ENCODE measurements at regions not wholly inside any gene's neighbourhood (a gene's known extent, or its start where the extent isn't known, plus 50 kb on each side); places are given as distances from the start of the nearest gene placed in this dataset.
"Not testable (repeated sequence)": the region's sequence is repeated elsewhere in the genome, so short reads cannot be mapped to it uniquely, and the experiment has no call there.

DNA sequence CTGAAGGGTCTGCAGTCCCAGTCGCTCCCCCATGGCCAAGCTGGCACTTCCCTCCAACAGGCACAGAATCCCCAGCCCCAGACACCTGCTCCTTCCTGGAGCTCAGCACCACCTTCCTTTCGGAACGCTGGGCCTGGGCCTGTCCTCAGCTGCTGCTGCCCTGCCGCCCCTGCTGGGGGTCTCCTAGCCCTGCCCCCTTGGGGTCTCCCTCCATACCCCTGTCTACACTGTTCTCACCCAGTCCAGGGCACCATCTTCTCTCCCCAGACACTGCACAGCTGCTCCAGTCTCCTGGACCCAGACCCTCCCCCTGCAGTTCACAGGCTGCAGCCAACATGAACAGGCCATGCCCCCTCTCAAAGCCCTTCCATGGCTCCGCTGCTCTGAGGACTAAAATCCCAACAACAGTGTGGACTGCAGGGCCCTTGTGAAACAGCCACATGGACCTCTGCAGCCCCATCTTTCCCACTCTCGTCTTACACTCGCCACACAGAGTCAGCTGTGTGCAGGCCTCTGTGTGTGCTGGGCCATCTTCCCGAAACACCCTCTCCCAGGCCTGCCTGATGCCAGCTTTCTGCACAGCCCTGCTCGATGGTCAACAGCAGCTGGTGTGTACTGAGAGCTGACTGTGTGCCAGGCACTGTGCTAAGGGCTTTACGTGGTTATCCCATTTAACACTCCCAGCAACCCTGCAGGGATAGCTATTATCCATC lies 361.3 kb downstream of the MATN1 start:
- H3K36me3 ChIP-seq (ENCODE audit: control insufficient read depth in 1 of 2, insufficient read depth in 2 of 2, low read length in 2 of 2); H3K9me3 ChIP-seq (ENCODE audit: control insufficient read depth in 1 of 2, low read length in 2 of 2); H3K27ac ChIP-seq (ENCODE audit: low read depth, low read length); H3K4me3 ChIP-seq (ENCODE audit: low read depth in 1 of 2, low read length in 2 of 2); H3K4me1 ChIP-seq (ENCODE audit: control insufficient read depth in 1 of 2, insufficient read depth in 2 of 2, low read length in 2 of 2); H3K9ac ChIP-seq (ENCODE audit: low read depth in 1 of 2, low read length in 2 of 2); H3K27me3 ChIP-seq (ENCODE audit: control insufficient read depth in 1 of 2, insufficient read depth in 2 of 2, low read length in 2 of 2): not testable (repeated sequence)

DNA sequence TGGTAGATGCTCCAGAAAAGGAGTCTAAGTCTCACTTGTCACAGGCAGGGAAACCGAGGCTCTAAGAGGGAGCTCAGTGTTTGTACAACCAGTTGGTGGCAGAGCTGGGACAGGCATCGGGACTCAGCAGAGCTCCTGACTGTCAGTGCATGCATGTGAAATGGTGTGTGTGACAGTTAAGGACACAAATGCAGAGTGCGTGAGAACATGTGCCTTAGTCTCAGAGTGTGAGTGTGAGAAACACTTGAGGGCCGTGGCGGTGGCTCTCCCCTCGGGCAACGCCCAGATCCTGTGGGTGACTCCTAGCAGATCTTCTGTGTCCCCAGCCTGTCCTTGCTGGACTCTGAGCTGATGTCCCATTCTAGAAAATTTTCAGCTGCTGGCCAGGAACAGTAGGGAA lies 362.6 kb downstream of the MATN1 start:
- Histone ChIP-seq H3K4me1 (ENCODE audit: control insufficient read depth in 1 of 2, insufficient read depth in 2 of 2, low read length in 2 of 2) (no peaks in the 10 kb centered on the region), H3K27ac (ENCODE audit: low read depth, low read length) (no peak overlapping the region), H3K36me3 (ENCODE audit: control insufficient read depth in 1 of 2, insufficient read depth in 2 of 2, low read length in 2 of 2) (no peaks in the 10 kb centered on the region), H3K9me3 (ENCODE audit: control insufficient read depth in 1 of 2, low read length in 2 of 2) (no peaks in the 10 kb centered on the region), H3K27me3 (ENCODE audit: control insufficient read depth in 1 of 2, insufficient read depth in 2 of 2, low read length in 2 of 2) (peaks cover 0 to 9% of the 10 kb centered on the region in 2 donors), H3K9ac (ENCODE audit: low read depth in 1 of 2, low read length in 2 of 2) (no peak overlapping the region), H3K4me3 (ENCODE audit: low read depth in 1 of 2, low read length in 2 of 2) (no peak overlapping the region)

DNA sequence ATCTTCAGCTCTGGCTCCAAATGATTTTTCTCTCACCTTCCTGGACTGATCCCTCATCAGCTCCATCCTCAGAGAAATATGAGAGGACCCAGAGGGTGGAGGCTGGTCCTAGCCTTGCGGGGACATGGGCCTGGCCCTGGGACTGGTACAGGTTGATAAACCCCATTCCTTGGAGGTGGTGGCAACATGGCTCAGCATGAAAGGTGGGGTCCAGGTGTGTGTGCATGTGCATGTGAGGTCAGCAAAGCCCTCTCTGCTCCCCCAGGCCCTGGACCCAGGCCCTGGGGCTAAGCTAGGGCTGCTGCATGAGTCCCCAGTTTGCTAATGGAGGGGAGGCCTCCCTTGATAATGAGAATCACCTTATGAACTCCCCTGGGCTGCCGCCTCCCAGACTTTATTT lies 363.1 kb downstream of the MATN1 start:
- no peak overlapping the region for H3K9ac ChIP-seq (ENCODE audit: low read depth in 1 of 2, low read length in 2 of 2)
- H3K36me3 ChIP-seq (ENCODE audit: control insufficient read depth in 1 of 2, insufficient read depth in 2 of 2, low read length in 2 of 2) = no peaks in the 10 kb centered on the region
- no peaks in the 10 kb centered on the region for H3K9me3 ChIP-seq (ENCODE audit: control insufficient read depth in 1 of 2, low read length in 2 of 2)
- no peaks in the 10 kb centered on the region for H3K4me1 ChIP-seq (ENCODE audit: control insufficient read depth in 1 of 2, insufficient read depth in 2 of 2, low read length in 2 of 2)
- no peak overlapping the region for H3K27ac ChIP-seq (ENCODE audit: low read depth, low read length)
- peaks cover 0 to 9% of the 10 kb centered on the region in 2 donors for H3K27me3 ChIP-seq (ENCODE audit: control insufficient read depth in 1 of 2, insufficient read depth in 2 of 2, low read length in 2 of 2)
- no peak overlapping the region for H3K4me3 ChIP-seq (ENCODE audit: low read depth in 1 of 2, low read length in 2 of 2)

DNA sequence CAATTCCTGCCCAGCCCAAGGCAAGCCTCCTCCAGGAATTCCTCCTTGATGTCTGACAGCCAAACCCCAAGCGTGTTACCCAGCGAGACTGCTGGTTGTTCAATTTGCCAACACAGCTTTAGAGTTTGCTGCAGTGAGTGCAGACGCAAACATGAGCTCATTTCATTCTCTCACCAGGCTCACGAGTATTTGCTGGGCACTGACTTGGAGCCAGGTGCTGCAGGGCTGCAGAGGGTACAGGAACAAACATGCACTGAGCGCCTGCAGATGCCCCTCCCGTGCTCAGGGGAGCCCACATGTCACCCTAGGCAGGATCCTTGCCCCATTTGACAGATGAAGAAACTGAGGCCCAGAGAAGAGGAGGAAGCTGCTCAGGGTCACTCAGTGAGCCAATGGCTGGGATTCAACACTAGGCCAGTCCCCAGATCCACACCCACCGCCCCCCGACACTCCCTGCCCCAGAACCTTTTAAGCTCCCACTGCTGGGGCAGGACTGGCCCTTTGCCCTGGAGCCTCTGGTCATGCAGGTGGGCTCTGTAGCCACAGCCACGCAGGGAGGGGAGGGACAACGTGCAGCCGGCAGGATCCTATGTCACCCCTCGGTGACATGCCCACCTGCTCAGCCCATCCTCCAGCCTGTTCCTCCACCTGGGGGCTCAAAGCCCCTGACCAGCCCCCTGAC lies 363.7 kb downstream of the MATN1 start:
- no peak overlapping the region for H3K4me3 ChIP-seq (ENCODE audit: low read depth in 1 of 2, low read length in 2 of 2)
- no peaks in the 10 kb centered on the region for H3K36me3 ChIP-seq (ENCODE audit: control insufficient read depth in 1 of 2, insufficient read depth in 2 of 2, low read length in 2 of 2)
- H3K9me3 ChIP-seq (ENCODE audit: control insufficient read depth in 1 of 2, low read length in 2 of 2) = no peaks in the 10 kb centered on the region
- H3K9ac ChIP-seq (ENCODE audit: low read depth in 1 of 2, low read length in 2 of 2) = no peak overlapping the region
- H3K27me3 ChIP-seq (ENCODE audit: control insufficient read depth in 1 of 2, insufficient read depth in 2 of 2, low read length in 2 of 2) = peaks cover 0 to 9% of the 10 kb centered on the region in 2 donors
- no peaks in the 10 kb centered on the region for H3K4me1 ChIP-seq (ENCODE audit: control insufficient read depth in 1 of 2, insufficient read depth in 2 of 2, low read length in 2 of 2)
- H3K27ac ChIP-seq (ENCODE audit: low read depth, low read length) = no peak overlapping the region

DNA sequence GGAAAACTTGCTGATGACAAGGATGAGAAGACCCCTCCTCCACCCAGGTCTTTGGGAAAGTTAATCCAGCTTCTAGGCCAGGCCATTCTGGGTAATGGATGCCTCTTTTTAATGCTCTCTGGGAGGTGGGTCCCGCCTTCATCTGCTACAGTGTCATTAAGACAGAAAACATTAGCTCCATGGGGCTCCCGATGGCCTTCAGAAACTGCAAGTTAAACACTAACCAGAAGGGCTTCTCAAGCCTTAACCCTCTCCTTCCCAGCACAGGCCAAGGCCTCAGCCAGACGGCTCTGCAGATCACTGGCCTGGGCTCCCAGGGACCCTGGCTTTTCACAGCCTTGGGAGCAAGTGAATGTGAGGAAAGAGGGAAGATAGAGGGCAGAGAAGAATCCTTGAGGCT lies 364.9 kb downstream of the MATN1 start:
- Histone ChIP-seq H3K27me3 (ENCODE audit: control insufficient read depth in 1 of 2, insufficient read depth in 2 of 2, low read length in 2 of 2) (peaks cover 0 to 9% of the 10 kb centered on the region in 2 donors), H3K4me3 (ENCODE audit: low read depth in 1 of 2, low read length in 2 of 2) (no peak overlapping the region), H3K9me3 (ENCODE audit: control insufficient read depth in 1 of 2, low read length in 2 of 2) (no peaks in the 10 kb centered on the region), H3K9ac (ENCODE audit: low read depth in 1 of 2, low read length in 2 of 2) (no peak overlapping the region), H3K36me3 (ENCODE audit: control insufficient read depth in 1 of 2, insufficient read depth in 2 of 2, low read length in 2 of 2) (no peaks in the 10 kb centered on the region), H3K4me1 (ENCODE audit: control insufficient read depth in 1 of 2, insufficient read depth in 2 of 2, low read length in 2 of 2) (no peaks in the 10 kb centered on the region), H3K27ac (ENCODE audit: low read depth, low read length) (no peak overlapping the region)

DNA sequence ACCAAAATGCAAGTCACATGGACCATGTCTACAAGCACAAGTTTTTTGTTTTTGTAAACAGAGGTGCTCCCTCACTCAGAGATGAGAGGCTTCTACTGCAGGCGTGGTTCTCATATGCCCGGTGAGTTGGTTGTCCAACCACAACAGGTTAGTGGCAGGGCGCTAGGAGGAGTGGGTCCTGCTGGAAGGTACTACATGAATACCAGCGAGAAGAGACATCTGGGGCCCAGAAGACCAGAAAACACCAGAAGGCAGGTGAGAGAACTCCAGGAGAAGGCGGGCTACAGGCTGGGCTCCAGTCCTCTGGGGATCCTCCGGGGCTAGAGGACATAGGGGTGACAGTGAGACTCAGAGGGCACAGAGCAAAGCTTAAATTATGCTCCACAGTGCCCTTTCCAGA lies 366.5 kb downstream of the MATN1 start:
- Histone ChIP-seq H3K4me3 (ENCODE audit: low read depth in 1 of 2, low read length in 2 of 2) (no peak overlapping the region), H3K27me3 (ENCODE audit: control insufficient read depth in 1 of 2, insufficient read depth in 2 of 2, low read length in 2 of 2) (peaks cover 0 to 6% of the 10 kb centered on the region in 2 donors), H3K4me1 (ENCODE audit: control insufficient read depth in 1 of 2, insufficient read depth in 2 of 2, low read length in 2 of 2) (no peaks in the 10 kb centered on the region), H3K36me3 (ENCODE audit: control insufficient read depth in 1 of 2, insufficient read depth in 2 of 2, low read length in 2 of 2) (no peaks in the 10 kb centered on the region), H3K9ac (ENCODE audit: low read depth in 1 of 2, low read length in 2 of 2) (no peak overlapping the region), H3K9me3 (ENCODE audit: control insufficient read depth in 1 of 2, low read length in 2 of 2) (no peaks in the 10 kb centered on the region), H3K27ac (ENCODE audit: low read depth, low read length) (no peak overlapping the region)

DNA sequence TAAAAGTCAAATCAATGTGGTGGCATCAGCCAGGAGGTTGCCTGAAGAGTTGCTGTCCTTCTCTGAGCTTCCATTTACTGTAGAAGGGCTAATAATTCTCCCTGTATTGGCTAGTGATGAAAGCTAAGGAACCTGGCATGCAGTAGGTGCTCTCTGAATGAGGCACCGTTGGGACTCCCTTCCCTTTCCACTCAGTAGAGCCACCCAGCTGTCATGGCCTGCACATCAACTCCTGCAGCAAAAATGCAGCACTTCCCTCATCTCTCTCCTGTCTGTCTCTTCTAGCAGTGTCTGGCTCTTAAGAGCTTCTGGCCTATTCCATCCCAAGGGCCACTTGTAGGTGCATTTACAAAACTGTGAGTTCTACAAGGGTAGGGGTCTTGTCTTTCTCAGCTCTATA lies 369.0 kb downstream of the MATN1 start:
- H3K27ac ChIP-seq (ENCODE audit: low read depth, low read length) = no peak overlapping the region
- H3K4me1 ChIP-seq (ENCODE audit: control insufficient read depth in 1 of 2, insufficient read depth in 2 of 2, low read length in 2 of 2) = no peaks in the 10 kb centered on the region
- peaks cover 0 to 6% of the 10 kb centered on the region in 2 donors for H3K27me3 ChIP-seq (ENCODE audit: control insufficient read depth in 1 of 2, insufficient read depth in 2 of 2, low read length in 2 of 2)
- no peaks in the 10 kb centered on the region for H3K9me3 ChIP-seq (ENCODE audit: control insufficient read depth in 1 of 2, low read length in 2 of 2)
- H3K9ac ChIP-seq (ENCODE audit: low read depth in 1 of 2, low read length in 2 of 2) = no peak overlapping the region
- H3K36me3 ChIP-seq (ENCODE audit: control insufficient read depth in 1 of 2, insufficient read depth in 2 of 2, low read length in 2 of 2) = no peaks in the 10 kb centered on the region
- H3K4me3 ChIP-seq (ENCODE audit: low read depth in 1 of 2, low read length in 2 of 2) = no peak overlapping the region

DNA sequence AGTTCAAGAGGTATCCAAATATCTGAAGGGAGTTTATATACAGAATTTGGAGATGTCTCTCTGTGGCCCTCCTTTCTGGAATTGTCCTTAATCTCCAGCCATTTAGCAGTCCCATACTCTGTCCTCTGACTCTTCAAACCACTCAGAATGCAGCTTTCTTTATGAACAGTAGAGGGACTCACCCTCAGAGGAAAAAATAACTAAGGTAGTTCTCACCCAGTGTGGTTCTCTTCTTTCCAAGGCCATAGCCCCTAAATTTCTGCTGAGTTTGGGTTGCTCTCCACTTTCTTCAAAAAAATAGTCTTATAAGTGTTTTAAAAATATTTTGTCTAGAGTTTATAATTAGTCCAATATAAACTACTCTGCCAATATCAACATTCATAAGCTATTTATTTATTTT lies 369.7 kb downstream of the MATN1 start:
- H3K36me3 ChIP-seq (ENCODE audit: control insufficient read depth in 1 of 2, insufficient read depth in 2 of 2, low read length in 2 of 2) = no peaks in the 10 kb centered on the region
- H3K4me3 ChIP-seq (ENCODE audit: low read depth in 1 of 2, low read length in 2 of 2) = no peak overlapping the region
- no peaks in the 10 kb centered on the region for H3K4me1 ChIP-seq (ENCODE audit: control insufficient read depth in 1 of 2, insufficient read depth in 2 of 2, low read length in 2 of 2)
- H3K27ac ChIP-seq (ENCODE audit: low read depth, low read length) = no peak overlapping the region
- no peaks in the 10 kb centered on the region for H3K9me3 ChIP-seq (ENCODE audit: control insufficient read depth in 1 of 2, low read length in 2 of 2)
- no peak overlapping the region for H3K9ac ChIP-seq (ENCODE audit: low read depth in 1 of 2, low read length in 2 of 2)
- H3K27me3 ChIP-seq (ENCODE audit: control insufficient read depth in 1 of 2, insufficient read depth in 2 of 2, low read length in 2 of 2) = peaks cover 0 to 6% of the 10 kb centered on the region in 2 donors

DNA sequence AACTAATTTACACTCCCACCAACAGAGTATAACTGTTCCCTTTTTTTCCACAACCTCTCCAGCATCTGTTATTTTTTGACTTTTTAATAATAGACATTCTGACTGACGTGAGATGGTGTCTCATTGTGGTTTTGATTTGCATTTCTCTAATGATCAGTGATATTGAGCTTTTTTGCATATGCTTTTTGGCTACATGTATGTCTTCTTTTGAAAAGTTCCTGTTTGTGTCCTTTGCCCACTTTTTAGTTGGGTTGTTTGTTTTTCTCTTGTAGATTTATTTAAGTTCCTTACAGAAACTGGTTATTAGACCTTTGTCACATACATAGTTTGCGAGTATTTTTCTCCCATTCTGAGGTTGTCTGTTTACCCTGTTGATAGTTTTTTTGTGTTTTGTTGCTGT lies 375.2 kb downstream of the MATN1 start:
- Histone ChIP-seq H3K9me3 (ENCODE audit: control insufficient read depth in 1 of 2, low read length in 2 of 2) (peaks cover 0 to 6% of the 10 kb centered on the region in 2 donors), H3K27me3 (ENCODE audit: control insufficient read depth in 1 of 2, insufficient read depth in 2 of 2, low read length in 2 of 2) (peaks cover 0 to 1% of the 10 kb centered on the region in 2 donors)

DNA sequence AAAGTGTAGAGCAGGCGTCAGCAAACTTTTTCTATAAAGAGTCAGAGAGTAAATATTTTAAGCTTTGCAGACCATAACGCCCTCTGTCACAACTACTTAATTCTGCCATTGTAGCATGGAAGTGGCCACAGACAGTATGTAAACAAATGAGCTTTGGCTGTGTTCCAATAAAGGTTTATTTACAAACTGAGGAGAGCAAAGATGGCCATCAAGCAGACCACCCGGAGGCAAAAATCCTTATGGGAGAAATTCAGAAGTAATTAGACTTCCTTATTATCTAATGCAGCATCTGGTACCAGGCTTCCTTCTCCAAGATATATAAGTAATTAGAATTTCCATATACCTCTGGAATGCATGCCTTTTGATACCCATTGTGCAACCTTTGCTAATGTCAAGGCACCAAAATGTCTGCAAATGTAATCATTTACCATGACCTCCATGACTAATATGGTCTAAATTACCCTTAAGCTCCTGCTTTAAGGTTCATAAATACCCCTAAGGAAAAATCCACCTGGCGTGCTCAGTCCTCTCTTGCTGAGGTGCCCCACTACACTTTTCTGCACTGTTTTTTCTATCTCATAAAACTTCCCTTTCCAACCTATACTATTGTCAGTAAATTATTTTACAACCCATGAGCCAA lies 377.8 kb downstream of the MATN1 start:
- Histone ChIP-seq H3K27ac (ENCODE audit: low read depth, low read length) (no peak overlapping the region), H3K4me1 (ENCODE audit: control insufficient read depth in 1 of 2, insufficient read depth in 2 of 2, low read length in 2 of 2) (no peaks in the 10 kb centered on the region), H3K27me3 (ENCODE audit: control insufficient read depth in 1 of 2, insufficient read depth in 2 of 2, low read length in 2 of 2) (peaks cover 5 to 7% of the 10 kb centered on the region in 2 donors), H3K9ac (ENCODE audit: low read depth in 1 of 2, low read length in 2 of 2) (no peak overlapping the region), H3K36me3 (ENCODE audit: control insufficient read depth in 1 of 2, insufficient read depth in 2 of 2, low read length in 2 of 2) (no peaks in the 10 kb centered on the region), H3K4me3 (ENCODE audit: low read depth in 1 of 2, low read length in 2 of 2) (no peak overlapping the region), H3K9me3 (ENCODE audit: control insufficient read depth in 1 of 2, low read length in 2 of 2) (peaks cover 0 to 6% of the 10 kb centered on the region in 2 donors)

More for the DNA sequence above, 375.2 kb downstream of the MATN1 start:
- H3K27ac ChIP-seq (ENCODE audit: low read depth, low read length) = no peak overlapping the region
- no peaks in the 10 kb centered on the region for H3K36me3 ChIP-seq (ENCODE audit: control insufficient read depth in 1 of 2, insufficient read depth in 2 of 2, low read length in 2 of 2)
- no peak overlapping the region for H3K9ac ChIP-seq (ENCODE audit: low read depth in 1 of 2, low read length in 2 of 2)
- no peak overlapping the region for H3K4me3 ChIP-seq (ENCODE audit: low read depth in 1 of 2, low read length in 2 of 2)
- H3K4me1 ChIP-seq (ENCODE audit: control insufficient read depth in 1 of 2, insufficient read depth in 2 of 2, low read length in 2 of 2) = no peaks in the 10 kb centered on the region

Data from duodenal mucosa (tissue), 2 donors.